Suprapubic skin (tissue), 3 donors: ENCODE measurements at regions not wholly inside any gene's neighbourhood (a gene's known extent, or its start where the extent isn't known, plus 50 kb on each side); places are given as distances from the start of the nearest gene placed in this dataset.

Experiments
- CTCF ChIP-seq, 2 donors: fragments of 200-600 bp in 1 of 2; fragments of 450-650 bp in 1 of 2; sonication (generic) in 1 of 2; IDR thresholded peaks; one replicate each; pipeline ENCODE4 v1.5.1; 2016 to 2019; ENCODE audit warnings: antibody characterized with exemption in 2 of 2, mild to moderate bottlenecking in 1 of 2, moderate library complexity in 1 of 2
- EP300 ChIP-seq: sonication (generic); formaldehyde crosslinking; IDR thresholded peaks from one replicate; pipeline ENCODE4 v1.6.1; 2017; ENCODE audit warnings: antibody characterized with exemption

GRCh38 chr13:71255633-71256032, 611.4 kb downstream of the DACH1 start:
- TF ChIP-seq CTCF (IDR thresholded peaks at IDR 0.05) = no peak
- TF ChIP-seq EP300 = no peak
